ENCODE measurements at regions not wholly inside any gene's neighbourhood (a gene's known extent, or its start where the extent isn't known, plus 50 kb on each side); places are given as distances from the start of the nearest gene placed in this dataset.

- Histone ChIP-seq H3K27me3 (ENCODE audit: control insufficient read depth, insufficient read depth, low read length) (peaks cover 11% of the 10 kb centered on the region), H3K27ac (ENCODE audit: low read length) (no peak overlapping the region), H3K9me3 (ENCODE audit: control insufficient read depth, insufficient read depth, low read length) (no peaks in the 10 kb centered on the region), H3K4me3 (ENCODE audit: low read length) (no peak overlapping the region), H3K4me1 (ENCODE audit: control insufficient read depth, insufficient read depth, low read length) (no peaks in the 10 kb centered on the region), H3K36me3 (ENCODE audit: control insufficient read depth, insufficient read depth, low read length) (no peaks in the 10 kb centered on the region)
- no peaks in the 10 kb centered on the region for H3K4me1 Mint-ChIP-seq
- no peak for TF ChIP-seq CTCF (IDR thresholded peaks at IDR 0.05)
- H3K4me3 Mint-ChIP-seq: no peak overlapping the region
- ATAC-seq (no peak), DNase-seq (no peak)
- peaks cover 9% of the 10 kb centered on the region for H3K36me3 Mint-ChIP-seq
- intact Hi-C loops (cut with micrococcal nuclease): no loop called here
- WGBS (ENCODE audit: insufficient coverage): 75% methylated on average over 4 of the region's 8 CpGs
- H3K27ac Mint-ChIP-seq: no peak overlapping the region
- H3K9me3 Mint-ChIP-seq: peaks cover 0 to 1% of the 10 kb centered on the region in 2 donors
- peaks cover 22 to 83% of the 10 kb centered on the region in 2 donors for H3K27me3 Mint-ChIP-seq (ENCODE audit: low read depth in 2 of 2)
Observed at GRCh38 chr11:112634995-112635737, 326.1 kb upstream of the NCAM1 start.

GRCh38 chr11:112637076-112637475 is 324.1 kb upstream of the NCAM1 start:
- H3K27me3 ChIP-seq (ENCODE audit: control insufficient read depth, insufficient read depth, low read length): peaks cover 11% of the 10 kb centered on the region
- peaks cover 17% of the 10 kb centered on the region for H3K36me3 Mint-ChIP-seq
- DNase-seq: no peak
- no peak overlapping the region for H3K4me3 ChIP-seq (ENCODE audit: low read length)
- intact Hi-C loops (cut with micrococcal nuclease): no loop called here
- no peaks in the 10 kb centered on the region for H3K4me1 Mint-ChIP-seq
- no peak overlapping the region for H3K27ac ChIP-seq (ENCODE audit: low read length)
- H3K9me3 Mint-ChIP-seq: peaks cover 2 to 7% of the 10 kb centered on the region in 2 donors
- WGBS (ENCODE audit: insufficient coverage): 89% methylated on average over 2 of the region's 2 CpGs
- H3K36me3 ChIP-seq (ENCODE audit: control insufficient read depth, insufficient read depth, low read length): no peaks in the 10 kb centered on the region
- no peak for TF ChIP-seq CTCF (IDR thresholded peaks at IDR 0.05)
- no peak for ATAC-seq
- H3K4me3 Mint-ChIP-seq: no peak overlapping the region
- peaks cover 27 to 82% of the 10 kb centered on the region in 2 donors for H3K27me3 Mint-ChIP-seq (ENCODE audit: low read depth in 2 of 2)
- no peaks in the 10 kb centered on the region for H3K9me3 ChIP-seq (ENCODE audit: control insufficient read depth, insufficient read depth, low read length)
- no peaks in the 10 kb centered on the region for H3K4me1 ChIP-seq (ENCODE audit: control insufficient read depth, insufficient read depth, low read length)
- no peak overlapping the region for H3K27ac Mint-ChIP-seq

GRCh38 chr11:112637876-112638275 is 323.3 kb upstream of the NCAM1 start:
- Mint-ChIP-seq H3K4me3 (no peak overlapping the region), H3K9me3 (peaks cover 6 to 10% of the 10 kb centered on the region in 2 donors), H3K4me1 (no peaks in the 10 kb centered on the region), H3K36me3 (peaks cover 25% of the 10 kb centered on the region), H3K27me3 (ENCODE audit: low read depth in 2 of 2) (peaks cover 27 to 83% of the 10 kb centered on the region in 2 donors), H3K27ac (no peak overlapping the region)
- Histone ChIP-seq H3K27ac (ENCODE audit: low read length) (no peak overlapping the region), H3K4me1 (ENCODE audit: control insufficient read depth, insufficient read depth, low read length) (no peaks in the 10 kb centered on the region), H3K4me3 (ENCODE audit: low read length) (no peak overlapping the region), H3K9me3 (ENCODE audit: control insufficient read depth, insufficient read depth, low read length) (no peaks in the 10 kb centered on the region), H3K36me3 (ENCODE audit: control insufficient read depth, insufficient read depth, low read length) (no peaks in the 10 kb centered on the region), H3K27me3 (ENCODE audit: control insufficient read depth, insufficient read depth, low read length) (peaks cover 11% of the 10 kb centered on the region)
- no peak for DNase-seq
- intact Hi-C loops (cut with micrococcal nuclease): no loop called here
- no peak for ATAC-seq
- no peak for TF ChIP-seq CTCF (IDR thresholded peaks at IDR 0.05)

GRCh38 chr11:112639469-112639868 is 321.8 kb upstream of the NCAM1 start:
- no peak for TF ChIP-seq CTCF (IDR thresholded peaks at IDR 0.05)
- H3K4me1 Mint-ChIP-seq: no peaks in the 10 kb centered on the region
- no peak overlapping the region for H3K27ac ChIP-seq (ENCODE audit: low read length)
- DNase-seq: no peak
- no peaks in the 10 kb centered on the region for H3K4me1 ChIP-seq (ENCODE audit: control insufficient read depth, insufficient read depth, low read length)
- no peak overlapping the region for H3K27ac Mint-ChIP-seq
- H3K9me3 Mint-ChIP-seq: peaks cover 9 to 14% of the 10 kb centered on the region in 2 donors
- H3K36me3 Mint-ChIP-seq: peaks cover 29% of the 10 kb centered on the region
- H3K4me3 ChIP-seq (ENCODE audit: low read length): no peak overlapping the region
- no peak overlapping the region for H3K4me3 Mint-ChIP-seq
- H3K9me3 ChIP-seq (ENCODE audit: control insufficient read depth, insufficient read depth, low read length): no peaks in the 10 kb centered on the region
- no peaks in the 10 kb centered on the region for H3K36me3 ChIP-seq (ENCODE audit: control insufficient read depth, insufficient read depth, low read length)
- H3K27me3 ChIP-seq (ENCODE audit: control insufficient read depth, insufficient read depth, low read length): peaks cover 10% of the 10 kb centered on the region
- peaks cover 20 to 72% of the 10 kb centered on the region in 2 donors for H3K27me3 Mint-ChIP-seq (ENCODE audit: low read depth in 2 of 2)
- intact Hi-C loops (cut with micrococcal nuclease): no loop called here
- no peak for ATAC-seq

Data from natural killer cell (primary cell).